ENCODE measurements at regions not wholly inside any gene's neighbourhood (a gene's known extent, or its start where the extent isn't known, plus 50 kb on each side); places are given as distances from the start of the nearest gene placed in this dataset.

GRCh38 chr9:8156346-8156745 lies 356.8 kb upstream of the DMAC1 start:
- TF ChIP-seq CTCF (conservative IDR thresholded peaks at IDR 0.05 in 1 of 2, IDR thresholded peaks at IDR 0.05 in 1 of 2; ENCODE audit: low read depth in 1 of 2, low read length in 2 of 2), result no peak
- TF ChIP-seq EZH2 (IDR thresholded peaks at IDR 0.05; ENCODE audit: low read length, missing control alignments), result no peak
